GM21390 (cell line): ENCODE measurements at regions not wholly inside any gene's neighbourhood (a gene's known extent, or its start where the extent isn't known, plus 50 kb on each side); places are given as distances from the start of the nearest gene placed in this dataset.
A peak's percentile ranks its signal among the peaks of the same experiment; 100 is the strongest.
"Not testable (repeated sequence)": the region's sequence is repeated elsewhere in the genome, so short reads cannot be mapped to it uniquely, and the experiment has no call there.

Source experiments
- ATAC-seq: cut with Tn5 transposase; IDR thresholded peaks from one replicate; pipeline ENCODE4 v1.9.1; 2021; ENCODE audit not compliant: unreplicated experiment

GRCh38 chr2:182634386-182634785 is 81.7 kb upstream of the DNAJC10 start:
- no peak for ATAC-seq

- ATAC-seq = no peak
Measured at GRCh38 chr2:182636699-182637098, 79.4 kb upstream of the DNAJC10 start.

GRCh38 chr2:182638667-182639066 is 77.4 kb upstream of the DNAJC10 start:
- ATAC-seq = no peak

- no peak for ATAC-seq
Measured at GRCh38 chr2:182639971-182640370, 76.1 kb upstream of the DNAJC10 start.

- ATAC-seq = peak; percentile 100
Measured at GRCh38 chr2:182642328-182642727, 73.7 kb upstream of the DNAJC10 start.

GRCh38 chr2:182646763-182647498 is 69.1 kb upstream of the DNAJC10 start:
- no peak for ATAC-seq

GRCh38 chr2:182647499-182647787 is 68.6 kb upstream of the DNAJC10 start:
- no peak for ATAC-seq

GRCh38 chr2:182649316-182649715 is 66.7 kb upstream of the DNAJC10 start:
- peak; percentile 61 for ATAC-seq

GRCh38 chr2:182650704-182651103 is 65.4 kb upstream of the DNAJC10 start:
- ATAC-seq = no peak

GRCh38 chr2:182652326-182652725 is 63.7 kb upstream of the DNAJC10 start:
- ATAC-seq = no peak

- ATAC-seq = no peak
Measured at GRCh38 chr2:182655750-182656149, 60.3 kb upstream of the DNAJC10 start.

- ATAC-seq = no peak
Measured at GRCh38 chr2:182664212-182664611, 51.8 kb upstream of the DNAJC10 start.

GRCh38 chr2:182665500-182665899 is 50.6 kb upstream of the DNAJC10 start:
- ATAC-seq = not testable (repeated sequence)
